ENCODE measurements at regions not wholly inside any gene's neighbourhood (a gene's known extent, or its start where the extent isn't known, plus 50 kb on each side); places are given as distances from the start of the nearest gene placed in this dataset.
A peak's percentile ranks its signal among the peaks of the same experiment; 100 is the strongest.
"Not testable (repeated sequence)": the region's sequence is repeated elsewhere in the genome, so short reads cannot be mapped to it uniquely, and the experiment has no call there.

DNA sequence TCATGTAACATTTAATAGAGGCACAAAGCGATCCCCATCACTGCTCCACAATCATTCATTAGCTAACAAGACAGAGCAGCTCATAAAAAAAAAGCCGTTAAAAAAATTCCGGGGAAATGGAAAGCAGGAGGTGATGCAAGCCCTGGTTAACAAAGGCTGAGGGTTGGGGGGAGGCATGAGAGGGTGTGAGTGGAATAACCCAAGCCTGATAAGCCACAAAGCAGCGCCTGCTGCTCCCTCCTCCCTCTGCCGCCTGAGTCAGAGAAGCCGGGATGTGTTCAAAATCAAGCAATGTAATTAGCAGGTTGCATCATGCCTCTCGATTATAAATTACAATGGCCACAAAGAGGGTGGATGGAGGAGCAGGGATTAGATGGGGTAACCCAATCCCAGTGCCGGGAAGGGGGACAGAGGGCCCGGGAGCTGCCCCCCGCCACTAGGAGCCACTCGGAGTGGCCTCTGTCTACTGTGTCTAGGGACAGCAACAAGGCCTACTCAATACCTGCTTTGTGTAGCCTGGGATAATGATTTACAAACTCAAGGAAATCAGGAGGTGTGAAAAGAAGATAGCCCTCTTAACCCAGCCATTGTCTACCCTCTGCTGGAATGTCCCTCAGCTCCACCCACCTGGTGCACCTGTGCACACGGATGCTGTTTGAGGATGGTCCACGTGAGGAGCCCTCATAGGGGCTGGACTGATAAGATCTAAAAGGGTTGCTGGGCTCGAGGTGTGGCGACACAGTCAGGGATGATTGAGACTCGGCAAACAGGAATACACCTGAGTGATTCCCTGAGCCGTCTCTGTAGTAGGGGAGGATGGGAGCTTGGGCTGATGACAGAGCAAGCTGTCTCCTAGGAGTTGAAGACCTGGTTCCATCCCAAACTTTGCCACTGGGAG, 156.9 kb downstream of the VEGFA start:
- H3K4me1 ChIP-seq (ENCODE audit: control insufficient read depth, insufficient read depth, low read length, poor library complexity, severe bottlenecking) = peaks cover 10% of the 10 kb centered on the region
- H3K4me3 ChIP-seq (ENCODE audit: insufficient read depth, low read depth, low read length, poor library complexity, severe bottlenecking) = no peak overlapping the region
- no peak overlapping the region for H3K27ac ChIP-seq (ENCODE audit: insufficient read depth, low read length, poor library complexity, severe bottlenecking)
- no peaks in the 10 kb centered on the region for H3K27me3 ChIP-seq (replicated peaks; ENCODE audit: control insufficient read depth, insufficient read depth, low read length, poor library complexity, severe bottlenecking)
- H3K9me3 ChIP-seq (ENCODE audit: control insufficient read depth, low read length) = no peaks in the 10 kb centered on the region
- H3K36me3 ChIP-seq (ENCODE audit: control insufficient read depth, insufficient read depth, low read length) = no peaks in the 10 kb centered on the region
- DNase-seq = no peak

DNA sequence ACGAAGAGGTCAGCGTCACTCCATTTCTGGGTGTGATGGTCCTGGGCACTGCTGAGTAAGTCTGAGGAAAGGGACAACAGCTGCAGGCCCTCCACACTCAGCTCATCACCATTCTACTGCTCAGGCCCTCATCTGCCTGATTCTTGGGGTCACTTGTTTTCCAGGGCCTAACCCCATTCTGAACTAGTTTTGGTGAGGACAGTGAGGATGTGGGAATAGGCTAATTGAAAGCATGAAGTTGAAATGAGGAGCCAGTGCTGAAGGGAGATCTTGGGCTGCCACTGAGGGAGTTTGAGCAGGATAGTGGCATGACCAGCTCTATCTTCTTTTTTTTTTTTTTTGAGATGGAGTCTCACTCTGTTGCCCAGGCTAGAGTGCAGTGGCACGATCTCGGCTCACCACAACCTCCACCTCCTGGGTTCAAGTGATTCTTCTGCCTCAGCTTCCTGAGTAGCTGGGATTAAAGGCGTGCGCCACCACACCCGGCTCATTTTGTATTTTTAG, 155.7 kb downstream of the VEGFA start:
- not testable (repeated sequence) for H3K36me3 ChIP-seq (ENCODE audit: control insufficient read depth, insufficient read depth, low read length); H3K4me3 ChIP-seq (ENCODE audit: insufficient read depth, low read depth, low read length, poor library complexity, severe bottlenecking); H3K27ac ChIP-seq (ENCODE audit: insufficient read depth, low read length, poor library complexity, severe bottlenecking); H3K27me3 ChIP-seq (replicated peaks; ENCODE audit: control insufficient read depth, insufficient read depth, low read length, poor library complexity, severe bottlenecking); H3K9me3 ChIP-seq (ENCODE audit: control insufficient read depth, low read length); DNase-seq
- peaks cover 10% of the 10 kb centered on the region for H3K4me1 ChIP-seq (ENCODE audit: control insufficient read depth, insufficient read depth, low read length, poor library complexity, severe bottlenecking)

DNA sequence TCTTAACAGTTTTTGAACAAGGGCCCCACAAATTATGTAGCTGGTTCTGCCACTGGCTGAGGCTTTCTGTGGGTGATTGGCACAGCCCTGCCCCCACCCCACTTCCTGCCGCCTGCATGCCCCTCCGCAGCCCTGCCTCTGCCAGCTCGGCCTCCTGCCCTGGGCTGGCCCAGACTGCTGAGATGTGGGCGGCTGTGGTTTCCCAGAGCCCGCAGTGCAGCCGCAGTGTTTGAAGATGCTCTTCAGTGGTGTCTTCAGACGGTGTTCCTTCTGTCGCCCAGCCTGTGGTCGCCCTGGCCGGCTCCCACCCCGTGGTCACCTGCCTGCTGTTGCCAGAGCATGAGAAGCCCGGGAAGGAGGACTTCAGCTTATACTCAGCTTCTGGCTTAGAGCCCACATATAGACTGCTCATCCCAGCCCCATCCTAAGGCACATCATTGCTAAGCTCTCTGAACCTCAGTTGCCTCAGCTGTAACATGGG, 154.3 kb downstream of the VEGFA start:
- Histone ChIP-seq H3K27ac (ENCODE audit: insufficient read depth, low read length, poor library complexity, severe bottlenecking) (no peak overlapping the region), H3K36me3 (ENCODE audit: control insufficient read depth, insufficient read depth, low read length) (no peaks in the 10 kb centered on the region), H3K27me3 (replicated peaks; ENCODE audit: control insufficient read depth, insufficient read depth, low read length, poor library complexity, severe bottlenecking) (no peaks in the 10 kb centered on the region), H3K4me1 (ENCODE audit: control insufficient read depth, insufficient read depth, low read length, poor library complexity, severe bottlenecking) (peaks cover 10% of the 10 kb centered on the region), H3K4me3 (ENCODE audit: insufficient read depth, low read depth, low read length, poor library complexity, severe bottlenecking) (no peak overlapping the region), H3K9me3 (ENCODE audit: control insufficient read depth, low read length) (no peaks in the 10 kb centered on the region)
- peak in 1 of 3 donors; percentile 3 for DNase-seq

DNA sequence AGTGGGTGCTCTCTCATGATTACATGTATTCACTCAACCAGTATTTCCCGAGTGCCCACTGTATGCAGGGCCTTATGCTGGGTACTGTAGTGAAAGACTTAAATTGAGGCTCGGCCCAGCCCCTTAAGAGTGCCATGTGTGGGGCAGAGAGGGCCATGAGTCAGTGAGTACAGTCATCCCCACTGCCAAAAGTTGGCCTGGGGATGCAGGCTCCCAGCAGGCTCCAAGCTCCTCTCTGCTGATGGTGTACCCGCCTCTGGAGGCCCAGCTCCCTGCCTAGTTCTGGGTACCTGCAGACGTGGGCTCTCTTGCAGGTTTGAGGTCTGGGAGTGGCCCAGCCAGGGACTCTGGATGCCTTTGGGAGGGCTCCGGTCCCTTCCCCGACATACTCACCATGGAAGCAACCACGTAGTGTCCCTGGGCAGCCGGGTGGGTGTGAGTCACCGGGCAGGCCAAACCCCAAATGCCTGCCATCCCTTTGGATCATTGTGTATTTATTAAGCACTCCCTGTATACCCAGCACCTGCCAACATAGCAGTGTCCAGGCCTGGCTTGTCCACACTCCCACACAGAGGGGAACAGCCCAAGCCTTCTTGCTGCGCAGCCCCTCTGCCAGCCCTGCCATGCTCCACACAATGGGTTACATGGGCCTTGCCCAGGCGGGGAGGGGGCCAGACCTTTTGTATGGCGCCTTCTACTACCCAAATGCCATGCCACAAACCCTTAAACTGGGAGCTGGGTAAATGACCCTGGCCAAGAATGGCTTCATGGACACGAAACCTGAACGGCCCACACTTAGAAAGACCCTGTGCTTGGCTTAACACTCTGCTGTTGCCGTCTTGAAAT, 153.6 kb downstream of the VEGFA start:
- no peak overlapping the region for H3K27ac ChIP-seq (ENCODE audit: insufficient read depth, low read length, poor library complexity, severe bottlenecking)
- no peak overlapping the region for H3K4me3 ChIP-seq (ENCODE audit: insufficient read depth, low read depth, low read length, poor library complexity, severe bottlenecking)
- H3K36me3 ChIP-seq (ENCODE audit: control insufficient read depth, insufficient read depth, low read length) = no peaks in the 10 kb centered on the region
- DNase-seq = no peak
- peaks cover 10% of the 10 kb centered on the region for H3K4me1 ChIP-seq (ENCODE audit: control insufficient read depth, insufficient read depth, low read length, poor library complexity, severe bottlenecking)
- no peaks in the 10 kb centered on the region for H3K9me3 ChIP-seq (ENCODE audit: control insufficient read depth, low read length)
- H3K27me3 ChIP-seq (replicated peaks; ENCODE audit: control insufficient read depth, insufficient read depth, low read length, poor library complexity, severe bottlenecking) = no peaks in the 10 kb centered on the region

DNA sequence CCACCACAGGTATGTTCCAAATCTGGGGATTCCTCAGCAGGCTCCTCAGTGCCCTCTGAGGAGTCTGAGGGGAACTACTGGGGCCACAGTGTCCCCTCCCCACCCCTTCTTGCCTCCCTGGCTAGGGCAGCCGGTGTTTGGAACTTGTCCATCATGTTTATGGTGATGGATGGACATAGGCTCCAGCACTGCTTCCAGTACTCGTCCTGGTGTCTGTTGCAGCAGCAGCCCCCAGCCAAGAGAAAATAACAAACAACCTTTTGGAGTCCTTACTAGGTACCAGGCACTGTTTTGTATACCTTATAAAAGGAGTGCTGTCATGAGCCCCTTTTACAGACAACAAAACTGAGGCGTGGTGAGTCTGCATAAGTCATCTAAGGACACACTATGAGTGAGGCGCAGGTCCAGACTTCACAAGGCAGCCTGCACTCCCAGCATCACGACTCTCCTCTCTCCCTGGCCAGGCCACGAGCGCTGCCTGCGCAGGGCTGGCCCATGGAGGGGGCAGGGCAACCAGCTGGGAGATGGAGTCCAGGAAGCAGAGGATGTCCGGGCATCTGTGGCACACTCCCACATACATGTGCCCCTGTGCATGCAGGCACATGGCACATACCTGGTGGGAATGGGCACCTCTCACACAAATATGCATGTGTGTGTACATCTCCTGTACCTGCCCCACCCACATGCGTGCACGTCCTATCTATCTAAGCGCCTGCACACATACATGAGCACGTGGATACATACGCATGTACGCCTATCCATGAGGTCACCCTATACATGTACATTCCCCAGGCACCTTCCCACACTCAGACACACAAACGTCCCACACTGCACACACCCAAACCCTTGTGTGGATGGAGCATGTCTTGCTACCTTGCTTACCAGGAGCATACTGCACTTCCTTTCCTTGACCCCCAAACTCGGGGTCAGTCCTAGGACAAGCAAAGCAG, 152.7 kb downstream of the VEGFA start:
- no peak overlapping the region for H3K27ac ChIP-seq (ENCODE audit: insufficient read depth, low read length, poor library complexity, severe bottlenecking)

DNA sequence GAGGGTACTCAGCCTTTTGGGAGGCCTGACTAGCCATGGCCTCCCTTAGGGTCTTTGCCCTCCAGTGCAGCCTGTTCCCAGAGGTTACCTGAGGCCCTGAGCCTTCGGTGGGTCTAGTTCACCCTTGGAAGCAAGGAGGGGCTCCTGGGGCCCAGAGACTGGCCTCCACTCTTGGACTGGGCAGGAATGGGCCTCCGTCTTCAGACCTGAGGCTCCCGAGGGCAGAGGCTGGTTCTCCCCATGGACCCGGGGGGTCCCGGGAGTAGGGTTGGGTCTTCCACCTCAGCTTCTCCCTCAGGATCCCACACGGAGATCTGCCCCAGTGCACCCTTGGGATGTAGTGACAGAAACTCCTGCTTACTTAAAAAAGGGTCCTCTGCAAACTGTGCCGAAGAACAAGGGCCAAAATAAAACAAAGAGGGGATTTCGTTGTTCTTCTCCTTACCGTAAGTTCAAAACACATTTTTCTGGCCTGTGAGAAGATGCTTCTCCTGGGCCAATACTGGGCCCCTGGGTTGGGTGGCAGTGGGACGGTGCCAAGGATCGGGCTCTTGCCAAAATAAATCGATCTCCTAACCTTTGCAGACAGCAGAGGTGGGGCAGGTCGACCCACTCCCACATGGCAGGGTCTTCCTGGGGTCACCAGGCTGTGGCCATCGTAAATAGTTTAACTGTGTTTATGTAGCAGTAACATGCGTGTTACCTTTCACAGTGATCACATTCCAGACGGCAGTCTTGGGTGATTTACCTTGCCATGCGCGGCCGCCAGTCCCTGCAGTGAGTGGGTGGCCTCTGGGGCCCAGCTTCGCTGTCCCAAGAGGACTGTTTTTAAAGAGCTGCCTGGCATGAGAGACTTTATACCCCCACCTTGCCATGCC, 151.8 kb downstream of the VEGFA start:
- Histone ChIP-seq H3K4me3 (ENCODE audit: insufficient read depth, low read depth, low read length, poor library complexity, severe bottlenecking) (no peak overlapping the region), H3K36me3 (ENCODE audit: control insufficient read depth, insufficient read depth, low read length) (no peaks in the 10 kb centered on the region), H3K9me3 (ENCODE audit: control insufficient read depth, low read length) (no peaks in the 10 kb centered on the region), H3K27me3 (replicated peaks; ENCODE audit: control insufficient read depth, insufficient read depth, low read length, poor library complexity, severe bottlenecking) (no peaks in the 10 kb centered on the region), H3K4me1 (ENCODE audit: control insufficient read depth, insufficient read depth, low read length, poor library complexity, severe bottlenecking) (peaks cover 10% of the 10 kb centered on the region), H3K27ac (ENCODE audit: insufficient read depth, low read length, poor library complexity, severe bottlenecking) (no peak overlapping the region)
- no peak for DNase-seq

More for the DNA sequence above, 152.7 kb downstream of the VEGFA start:
- no peak overlapping the region for H3K4me3 ChIP-seq (ENCODE audit: insufficient read depth, low read depth, low read length, poor library complexity, severe bottlenecking)
- H3K27me3 ChIP-seq (replicated peaks; ENCODE audit: control insufficient read depth, insufficient read depth, low read length, poor library complexity, severe bottlenecking) = no peaks in the 10 kb centered on the region
- peaks cover 10% of the 10 kb centered on the region for H3K4me1 ChIP-seq (ENCODE audit: control insufficient read depth, insufficient read depth, low read length, poor library complexity, severe bottlenecking)
- H3K36me3 ChIP-seq (ENCODE audit: control insufficient read depth, insufficient read depth, low read length) = no peaks in the 10 kb centered on the region
- no peak for DNase-seq
- H3K9me3 ChIP-seq (ENCODE audit: control insufficient read depth, low read length) = no peaks in the 10 kb centered on the region

DNA sequence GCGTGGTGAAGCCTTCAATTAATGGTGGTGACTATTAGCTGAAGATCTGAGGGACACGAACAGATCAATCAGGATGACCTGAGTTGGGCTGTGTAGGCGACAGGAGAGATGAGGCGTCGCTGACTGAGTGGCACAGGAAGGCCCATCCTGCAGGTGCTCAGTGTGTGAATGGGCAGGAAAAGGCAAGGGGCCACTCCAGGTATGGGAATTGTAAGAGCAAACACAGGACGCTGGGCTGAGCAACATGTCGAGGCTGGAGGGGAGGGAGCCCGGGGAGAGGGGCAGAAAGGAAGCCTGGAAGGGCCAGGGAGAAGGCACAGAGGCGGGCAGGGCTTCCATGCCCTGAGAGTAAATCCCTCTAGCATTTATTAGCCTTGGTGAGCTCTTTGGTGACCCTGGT, 151.0 kb downstream of the VEGFA start:
- no peak overlapping the region for H3K27ac ChIP-seq (ENCODE audit: insufficient read depth, low read length, poor library complexity, severe bottlenecking)
- H3K27me3 ChIP-seq (replicated peaks; ENCODE audit: control insufficient read depth, insufficient read depth, low read length, poor library complexity, severe bottlenecking) = no peaks in the 10 kb centered on the region
- no peak for DNase-seq
- H3K4me3 ChIP-seq (ENCODE audit: insufficient read depth, low read depth, low read length, poor library complexity, severe bottlenecking) = no peak overlapping the region
- H3K4me1 ChIP-seq (ENCODE audit: control insufficient read depth, insufficient read depth, low read length, poor library complexity, severe bottlenecking) = peaks cover 10% of the 10 kb centered on the region
- no peaks in the 10 kb centered on the region for H3K9me3 ChIP-seq (ENCODE audit: control insufficient read depth, low read length)
- no peaks in the 10 kb centered on the region for H3K36me3 ChIP-seq (ENCODE audit: control insufficient read depth, insufficient read depth, low read length)

DNA sequence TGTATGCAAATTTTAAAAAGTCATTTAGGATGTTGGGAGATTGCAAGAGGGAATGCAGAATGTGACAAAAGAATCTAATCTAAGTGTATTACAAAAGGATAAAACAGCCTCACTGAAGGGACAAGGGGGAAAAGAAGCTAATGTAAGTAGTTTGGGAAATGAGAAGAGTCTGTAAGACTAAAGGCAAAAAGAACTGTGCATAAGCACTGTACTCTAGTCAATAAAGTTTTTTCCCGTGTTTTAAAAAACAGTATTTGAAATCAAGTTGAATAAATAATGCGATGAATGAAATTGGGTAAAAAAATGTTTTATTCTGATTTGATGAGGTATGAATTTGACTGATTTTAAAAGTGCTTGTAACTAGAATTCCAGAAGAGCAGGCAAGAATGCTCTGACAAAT, 149.8 kb downstream of the VEGFA start:
- Histone ChIP-seq H3K36me3 (ENCODE audit: control insufficient read depth, insufficient read depth, low read length) (no peaks in the 10 kb centered on the region), H3K9me3 (ENCODE audit: control insufficient read depth, low read length) (no peaks in the 10 kb centered on the region), H3K27ac (ENCODE audit: insufficient read depth, low read length, poor library complexity, severe bottlenecking) (no peak overlapping the region), H3K4me1 (ENCODE audit: control insufficient read depth, insufficient read depth, low read length, poor library complexity, severe bottlenecking) (peaks cover 10% of the 10 kb centered on the region), H3K27me3 (replicated peaks; ENCODE audit: control insufficient read depth, insufficient read depth, low read length, poor library complexity, severe bottlenecking) (no peaks in the 10 kb centered on the region), H3K4me3 (ENCODE audit: insufficient read depth, low read depth, low read length, poor library complexity, severe bottlenecking) (no peak overlapping the region)
- no peak for DNase-seq

Measured in effector memory CD4-positive, alpha-beta T cell (primary cell).